HCT116 (cell line): ENCODE measurements at regions not wholly inside any gene's neighbourhood (a gene's known extent, or its start where the extent isn't known, plus 50 kb on each side); places are given as distances from the start of the nearest gene placed in this dataset.

Experiments
- ATAC-seq: fragments of 200-7000 bp; cut with Tn5 transposase; 2 replicates; pipeline ENCODE4 v1.9.1; 2020; ENCODE audit warnings: mild to moderate bottlenecking, moderate library complexity
- BruUV-seq: library from RNA; stranded (reverse); fragments of 400-500 nt; replicated peaks from 2 replicates; lab custom pipeline; 2021; lab: Mats Ljungman, UMichigan
- CTCF ChIA-PET: fragments of 300-600 bp; sonication (Branson Sonifier 250); formaldehyde crosslinking; loops from one replicate; lab custom pipeline; 2021; ENCODE audit warnings: antibody characterized with exemption; lab: Charles Lee
- POLR2A ChIA-PET: fragments of 300-600, 350-600 bp; sonication (Branson Sonifier 250); formaldehyde crosslinking; loops from one replicate; lab custom pipeline; 2021; ENCODE audit warnings: antibody characterized with exemption; lab: Charles Lee
- RAD21 ChIA-PET, 2 experiments: fragments of 300-600 bp; sonication (Branson Sonifier 250); formaldehyde crosslinking; loops; one replicate each; lab custom pipeline; 2023; ENCODE audit warnings: low total read pairs in 2 of 2; ENCODE audit not compliant: uncharacterized antibody in 2 of 2, unreplicated experiment in 2 of 2, low non-redundant PET in 1 of 2; lab: Charles Lee
- DNase-seq: peaks from one replicate; pipeline ENCODE4 v3.0.0-alpha.2; 2010; ENCODE audit warnings: low read depth, low spot score
- H2AFZ ChIP-seq: fragments of 200-600 bp; shearing (Covaris generic), sonication (generic); 2 replicates; pipeline ENCODE4 v1.6.1; 2017; ENCODE audit warnings: low read depth, mixed run types, mixed read lengths, antibody characterized with exemption, low read length; ENCODE audit not compliant: poor library complexity, severe bottlenecking
- H3K27ac ChIP-seq: 2 replicates; pipeline ENCODE4 v1.5.1; 2012; ENCODE audit warnings: low read depth, low read length
- H3K27me3 ChIP-seq: fragments of 200-600 bp; sonication (generic); 2 replicates; pipeline ENCODE4 v1.6.1; 2016; ENCODE audit warnings: mixed run types, low read length, mixed read lengths; ENCODE audit not compliant: insufficient read depth
- H3K36me3 ChIP-seq, 2 experiments: fragments of 200-500 bp in 1 of 2; fragments of 200-600 bp in 1 of 2; sonication (Bioruptor generic) in 1 of 2; sonication (generic) in 1 of 2; 2 replicates each; pipeline versions ENCODE4 v1.5.1 to v1.6.1; 2014 to 2016; ENCODE audit warnings: low read length in 2 of 2, inconsistent platforms in 1 of 2, mixed read lengths in 1 of 2, mixed run types in 1 of 2; ENCODE audit not compliant: insufficient read depth in 2 of 2, control insufficient read depth in 1 of 2
- H3K4me1 ChIP-seq, 2 experiments: fragments of 200-600 bp in 1 of 2; sonication (generic) in 1 of 2; 2 replicates each; pipeline versions ENCODE4 v1.5.1 to v1.6.1; 2012 to 2017; ENCODE audit warnings: low read length in 2 of 2, inconsistent platforms in 1 of 2, mild to moderate bottlenecking in 1 of 2, mixed read lengths in 1 of 2, mixed run types in 1 of 2, moderate library complexity in 1 of 2; ENCODE audit not compliant: insufficient read depth in 2 of 2, control insufficient read depth in 1 of 2
- H3K4me2 ChIP-seq: fragments of 200-600 bp; sonication (generic); 2 replicates; pipeline ENCODE4 v1.6.1; 2017; ENCODE audit warnings: mixed run types, low read length, mixed read lengths
- H3K4me3 ChIP-seq, 2 experiments: fragments of 200-600 bp in 1 of 2; sonication (generic) in 1 of 2; replicated peaks in 1 of 2; 2 replicates each; pipeline ENCODE4 v1.5.1; 2011 to 2016; ENCODE audit warnings: low read length in 2 of 2, control low read depth in 1 of 2, low read depth in 1 of 2, mild to moderate bottlenecking in 1 of 2, mixed read lengths in 1 of 2, mixed run types in 1 of 2
- H3K79me2 ChIP-seq: fragments of 200-600 bp; sonication (generic); 2 replicates; pipeline ENCODE4 v1.6.1; 2017; ENCODE audit warnings: mild to moderate bottlenecking, mixed run types, low read length, moderate library complexity, mixed read lengths; ENCODE audit not compliant: insufficient read depth
- H3K9ac ChIP-seq: fragments of 200-600 bp; sonication (generic); 2 replicates; pipeline ENCODE4 v1.6.1; 2016; ENCODE audit warnings: low read length, mixed read lengths
- H3K9me2 ChIP-seq: fragments of 200-600 bp; sonication (generic), shearing (Covaris generic); 2 replicates; pipeline ENCODE4 v1.6.1; 2017; ENCODE audit warnings: mixed run types, mild to moderate bottlenecking, moderate library complexity; ENCODE audit not compliant: insufficient read depth
- H3K9me3 ChIP-seq, 2 experiments: fragments of 200-500 bp in 1 of 2; fragments of 200-600 bp in 1 of 2; sonication (Bioruptor generic) in 1 of 2; sonication (generic) in 1 of 2; 2 replicates each; pipeline ENCODE4 v1.6.1; 2014 to 2017; ENCODE audit warnings: low read length in 2 of 2, mixed read lengths in 2 of 2, inconsistent platforms in 1 of 2, low read depth in 1 of 2, mild to moderate bottlenecking in 1 of 2, mixed run types in 1 of 2, moderate library complexity in 1 of 2; ENCODE audit not compliant: control insufficient read depth in 1 of 2, insufficient read depth in 1 of 2
- H4K20me1 ChIP-seq: fragments of 200-600 bp; sonication (generic), shearing (Covaris generic); 2 replicates; pipeline ENCODE4 v1.6.1; 2017; ENCODE audit warnings: mixed run types, mild to moderate bottlenecking, moderate library complexity; ENCODE audit not compliant: insufficient read depth
- ATF3 ChIP-seq: IDR thresholded peaks from 2 replicates; pipeline ENCODE4 v1.6.1; 2012
- CBX3 ChIP-seq: IDR thresholded peaks from 2 replicates; pipeline ENCODE4 v1.6.1; 2012; ENCODE audit warnings: low read depth
- CEBPB ChIP-seq: IDR thresholded peaks from 2 replicates; pipeline ENCODE4 v1.6.1; 2012; ENCODE audit warnings: low read depth
- CTCF ChIP-seq, 3 experiments: fragments of 200-600 bp in 1 of 3; sonication (generic) in 1 of 3; IDR thresholded peaks in 2 of 3; conservative IDR thresholded peaks in 1 of 3; 2 replicates each; pipeline ENCODE4 v1.5.1; 2012 to 2017; ENCODE audit warnings: low read depth in 2 of 3, low read length in 2 of 3, antibody characterized with exemption in 1 of 3, borderline replicate concordance in 1 of 3, control low read depth in 1 of 3, mild to moderate bottlenecking in 1 of 3, mixed read lengths in 1 of 3, mixed run types in 1 of 3, moderate library complexity in 1 of 3; ENCODE audit not compliant: insufficient read depth in 1 of 3
- EZH2phosphoT487 ChIP-seq: fragments of 200-600 bp; IDR thresholded peaks from 2 replicates; pipeline ENCODE4 v1.6.1; 2018; ENCODE audit warnings: antibody characterized with exemption, borderline replicate concordance
- JUND ChIP-seq: IDR thresholded peaks from 2 replicates; pipeline ENCODE4 v1.6.1; 2012
- MAX ChIP-seq: IDR thresholded peaks from 2 replicates; pipeline ENCODE4 v1.6.1; 2012
- POLR2A ChIP-seq: IDR thresholded peaks from 2 replicates; pipeline ENCODE4 v1.7.0; 2011; ENCODE audit warnings: borderline replicate concordance; ENCODE audit not compliant: insufficient read depth, insufficient read length; ENCODE audit errors: extremely low read depth
- RAD21 ChIP-seq: IDR thresholded peaks from 2 replicates; pipeline ENCODE4 v1.6.1; 2012; ENCODE audit warnings: low read depth, mild to moderate bottlenecking
- REST ChIP-seq: IDR thresholded peaks from 2 replicates; pipeline ENCODE4 v1.6.1; 2012; ENCODE audit warnings: low read depth
- SP1 ChIP-seq: IDR thresholded peaks from 2 replicates; pipeline ENCODE4 v1.6.1; 2012; ENCODE audit warnings: low read depth
- TCF7L2 ChIP-seq: IDR thresholded peaks from 2 replicates; pipeline ENCODE4 v1.7.0; 2011; ENCODE audit warnings: borderline replicate concordance, inconsistent platforms; ENCODE audit not compliant: insufficient read depth, insufficient read length; ENCODE audit errors: extremely low read depth
- YY1 ChIP-seq: IDR thresholded peaks from 2 replicates; pipeline ENCODE4 v1.6.1; 2011; ENCODE audit warnings: low read length, low read depth, moderate library complexity, mild to moderate bottlenecking; ENCODE audit not compliant: insufficient replicate concordance; ENCODE audit errors: extremely low read depth
- ZBTB33 ChIP-seq: IDR thresholded peaks from 2 replicates; pipeline ENCODE4 v1.6.1; 2011; ENCODE audit warnings: mild to moderate bottlenecking, low read length, moderate library complexity; ENCODE audit not compliant: insufficient replicate concordance; ENCODE audit errors: extremely low read depth
- ZFX ChIP-seq: fragments of 450-650 bp; IDR thresholded peaks from 2 replicates; pipeline ENCODE4 v1.6.1; 2017
- intact Hi-C: fragments of 100-400 bp; cut with micrococcal nuclease; formaldehyde crosslinking; loops from 2 replicates; pipeline ENCODE4 v1.10.0; 2022

GRCh38 chr21:40967771-40968170 lies 120.8 kb upstream of the DSCAM start (continued):
- TF ChIP-seq ZBTB33 (no peak), YY1 (no peak), TCF7L2 (no peak), CBX3 (no peak), POLR2A (no peak)

- DNase-seq (no peak), ATAC-seq (no peak)
- no peaks in the 10 kb centered on the region for H3K4me1 ChIP-seq
- H3K4me3 ChIP-seq: no peak overlapping the region
- no peak overlapping the region for H2AFZ ChIP-seq
- no peak overlapping the region for H3K27ac ChIP-seq
- intact Hi-C loops: no loop called here
- CTCF ChIA-PET: no interaction called here
- H3K9me3 ChIP-seq: peaks cover 0 to 40% of the 10 kb centered on the region in 2 experiments; a peak in 2 of 4 replicates
- BruUV-seq: no TSS peak
- H3K9me2 ChIP-seq: no peaks in the 10 kb centered on the region
- no peaks in the 10 kb centered on the region for H4K20me1 ChIP-seq
- RAD21 ChIA-PET: interaction anchor here in 1 of 2 experiments (1.0 kb wide), 1 partner anchor 10 kb away, joined by 3 read pairs; no protein-coding TSS in a partner anchor
- POLR2A ChIA-PET: no interaction called here
- no peak overlapping the region for H3K4me2 ChIP-seq
- no peaks in the 10 kb centered on the region for H3K27me3 ChIP-seq
- H3K36me3 ChIP-seq: no peaks in the 10 kb centered on the region
- no peak overlapping the region for H3K9ac ChIP-seq
- H3K79me2 ChIP-seq: no peaks in the 10 kb centered on the region
- TF ChIP-seq ATF3 (no peak), POLR2A (no peak), RAD21 (no peak), CTCF (IDR thresholded peaks at IDR 0.05 in 2 of 3, conservative IDR thresholded peaks at IDR 0.05 in 1 of 3; ENCODE audit: borderline replicate concordance in 1 of 3, insufficient read depth in 1 of 3, low read depth in 2 of 3, low read length in 2 of 3) (no peak), EZH2phosphoT487 (no peak), MAX (no peak), REST (no peak), CEBPB (no peak), ZFX (no peak), SP1 (no peak), JUND (no peak)
These were observed 125.2 kb upstream of the DSCAM start for GRCh38 chr21:40972151-40972550.
